H1 (cell line): ENCODE measurements at regions not wholly inside any gene's neighbourhood (a gene's known extent, or its start where the extent isn't known, plus 50 kb on each side); places are given as distances from the start of the nearest gene placed in this dataset.

ENCODE experiments used
- CTCF ChIA-PET: fragments of 300-600 bp; sonication (Branson Sonifier 250); formaldehyde crosslinking; loops from one replicate; lab custom pipeline; 2021; ENCODE audit not compliant: partially characterized antibody; lab: Charles Lee
- POLR2A ChIA-PET: fragments of 300-600 bp; sonication (Branson Sonifier 250); formaldehyde crosslinking; loops from one replicate; lab custom pipeline; 2021; ENCODE audit warnings: inconsistent platforms; ENCODE audit not compliant: partially characterized antibody; lab: Charles Lee
- DNase-seq, 2 experiments: peaks; one replicate each; pipeline versions ENCODE4 v3.0.0 to v3.0.0-alpha.2; 2010 to 2022; ENCODE audit warnings: low spot score in 2 of 2, low read depth in 1 of 2, mixed read lengths in 1 of 2
- FAIRE-seq: peaks from 2 replicates; lab custom pipeline; 2011; peaks lifted over from hg19 to GRCh38; lab: Jason Lieb, UNC
- H2AFZ ChIP-seq: 2 replicates; pipeline ENCODE4 v1.8.1; 2012; ENCODE audit warnings: low read length, inconsistent platforms
- H2AK5ac ChIP-seq: 2 replicates; pipeline ENCODE4 v1.6.1; 2013; ENCODE audit warnings: low read depth, low read length
- H2BK120ac ChIP-seq: replicated peaks from 2 replicates; pipeline ENCODE3; 2013; ENCODE audit warnings: low read depth, low read length, inconsistent platforms
- H2BK12ac ChIP-seq: 2 replicates; pipeline ENCODE4 v1.6.1; 2013; ENCODE audit warnings: low read depth, low read length
- H2BK15ac ChIP-seq: 2 replicates; pipeline ENCODE4 v1.6.1; 2013; ENCODE audit warnings: low read length
- H2BK20ac ChIP-seq: 2 replicates; pipeline ENCODE4 v1.6.1; 2013; ENCODE audit warnings: low read length
- H2BK5ac ChIP-seq: 2 replicates; pipeline ENCODE4 v1.6.1; 2013; ENCODE audit warnings: low read depth, low read length
- H3K14ac ChIP-seq: 2 replicates; pipeline ENCODE4 v1.6.1; 2013; ENCODE audit warnings: inconsistent platforms; ENCODE audit not compliant: insufficient read length
- H3K18ac ChIP-seq: 2 replicates; pipeline ENCODE4 v1.6.1; 2013; ENCODE audit warnings: low read length; ENCODE audit errors: extremely low read depth
- H3K23ac ChIP-seq: 2 replicates; pipeline ENCODE4 v1.6.1; 2013; ENCODE audit warnings: inconsistent platforms; ENCODE audit not compliant: insufficient read length
- H3K23me2 ChIP-seq: 2 replicates; pipeline ENCODE4 v1.6.1; 2013; ENCODE audit warnings: low read depth, low read length
- H3K27ac ChIP-seq: 2 replicates; pipeline ENCODE4 v1.6.1; 2011; ENCODE audit warnings: low read depth, low read length, inconsistent platforms
- H3K27me3 ChIP-seq, 4 experiments: replicated peaks in 1 of 4; 1 replicate in 1 of 4; 2 replicates in 3 of 4; pipeline versions ENCODE4 v1.6.1 to v1.8.1; 2011 to 2013; ENCODE audit warnings: low read length in 3 of 4, mild to moderate bottlenecking in 3 of 4, inconsistent platforms in 2 of 4, mixed read lengths in 2 of 4, moderate library complexity in 1 of 4; ENCODE audit not compliant: control insufficient read depth in 3 of 4, insufficient read depth in 3 of 4; ENCODE audit errors: extremely low read depth in 1 of 4
- H3K36me3 ChIP-seq, 4 experiments: 2 replicates each; pipeline versions ENCODE4 v1.6.1 to v1.8.1; 2011 to 2013; ENCODE audit warnings: mild to moderate bottlenecking in 4 of 4, low read length in 3 of 4, moderate library complexity in 2 of 4, control low read depth in 1 of 4, inconsistent platforms in 1 of 4; ENCODE audit not compliant: insufficient read depth in 4 of 4, control insufficient read depth in 2 of 4
- H3K4ac ChIP-seq: replicated peaks from 2 replicates; pipeline ENCODE3; 2013; ENCODE audit warnings: low read length, low read depth, mixed read lengths, inconsistent platforms; ENCODE audit not compliant: insufficient read length
- H3K4me1 ChIP-seq, 4 experiments: replicated peaks in 1 of 4; 1 replicate in 1 of 4; 2 replicates in 3 of 4; pipeline versions ENCODE4 v1.6.1 to v1.8.1; 2011 to 2013; ENCODE audit warnings: low read length in 3 of 4, inconsistent platforms in 2 of 4, mixed read lengths in 1 of 4; ENCODE audit not compliant: insufficient read depth in 4 of 4, control insufficient read depth in 3 of 4
- H3K4me2 ChIP-seq, 2 experiments: 2 replicates each; pipeline versions ENCODE4 v1.6.1 to v1.8.1; 2011 to 2013; ENCODE audit warnings: low read depth in 2 of 2, low read length in 2 of 2, control low read depth in 1 of 2, inconsistent platforms in 1 of 2, mild to moderate bottlenecking in 1 of 2; ENCODE audit not compliant: insufficient read depth in 1 of 2
- H3K4me3 ChIP-seq, 4 experiments: fragments of 200-600, 300-600 bp in 1 of 4; sonication (generic), shearing (Covaris generic), sonication (Bioruptor Twin) in 1 of 4; 2 replicates each; pipeline versions ENCODE4 v1.5.1 to v1.8.1; 2011 to 2016; ENCODE audit warnings: low read length in 4 of 4, low read depth in 3 of 4, control low read depth in 2 of 4, inconsistent platforms in 2 of 4, mild to moderate bottlenecking in 2 of 4, mixed read lengths in 1 of 4, moderate library complexity in 1 of 4; ENCODE audit not compliant: insufficient read depth in 2 of 4; ENCODE audit errors: extremely low read depth in 1 of 4
- H3K56ac ChIP-seq: replicated peaks from 2 replicates; pipeline ENCODE3; 2013; ENCODE audit warnings: low read depth, mild to moderate bottlenecking, mixed read lengths, low read length, inconsistent platforms; ENCODE audit not compliant: insufficient read length
- H3K79me1 ChIP-seq: 2 replicates; pipeline ENCODE4 v1.6.1; 2013; ENCODE audit warnings: low read depth, low read length, control low read depth
- H3K79me2 ChIP-seq, 2 experiments: 2 replicates each; pipeline versions ENCODE4 v1.6.1 to v1.8.1; 2012 to 2013; ENCODE audit warnings: low read length in 2 of 2, mild to moderate bottlenecking in 2 of 2, inconsistent platforms in 1 of 2; ENCODE audit not compliant: insufficient read depth in 2 of 2, control insufficient read depth in 1 of 2
- H3K9ac ChIP-seq, 4 experiments: replicated peaks in 1 of 4; 1 replicate in 1 of 4; 2 replicates in 3 of 4; pipeline versions ENCODE4 v1.6.1 to v1.8.1; 2011 to 2013; ENCODE audit warnings: low read depth in 3 of 4, low read length in 3 of 4, control low read depth in 2 of 4, mild to moderate bottlenecking in 2 of 4, moderate library complexity in 2 of 4, inconsistent platforms in 1 of 4; ENCODE audit errors: extremely low read depth in 1 of 4
- H3K9me3 ChIP-seq, 2 experiments: 2 replicates each; pipeline versions ENCODE4 v1.6.1 to v1.8.1; 2012 to 2013; ENCODE audit warnings: mild to moderate bottlenecking in 2 of 2, moderate library complexity in 2 of 2, control low read depth in 1 of 2, inconsistent platforms in 1 of 2, low read depth in 1 of 2, low read length in 1 of 2, mixed read lengths in 1 of 2; ENCODE audit not compliant: insufficient read depth in 2 of 2
- H4K20me1 ChIP-seq, 2 experiments: replicated peaks in 1 of 2; 2 replicates each; pipeline versions ENCODE3 to v1.8.1; 2011 to 2013; ENCODE audit warnings: inconsistent platforms in 2 of 2, low read length in 2 of 2, mild to moderate bottlenecking in 1 of 2; ENCODE audit not compliant: insufficient read depth in 2 of 2, control insufficient read depth in 1 of 2
- H4K5ac ChIP-seq: 2 replicates; pipeline ENCODE4 v1.6.1; 2013; ENCODE audit warnings: low read length, low read depth, mixed read lengths, inconsistent platforms; ENCODE audit not compliant: insufficient read length
- H4K8ac ChIP-seq: 2 replicates; pipeline ENCODE4 v1.8.0; 2013; ENCODE audit warnings: mild to moderate bottlenecking, moderate library complexity, low read length, inconsistent platforms; ENCODE audit not compliant: insufficient read depth; ENCODE audit errors: extremely low read depth
- H4K91ac ChIP-seq: replicated peaks from 2 replicates; pipeline ENCODE3; 2013; ENCODE audit warnings: low read length, mixed read lengths, inconsistent platforms; ENCODE audit not compliant: insufficient read length
- EZH2 ChIP-seq: fragments of 200-600 bp; sonication (generic); IDR thresholded peaks from 2 replicates; pipeline ENCODE4 v1.7.1; 2012; ENCODE audit warnings: low read depth, mild to moderate bottlenecking, moderate library complexity, low read length, inconsistent platforms; ENCODE audit not compliant: severe bottlenecking
- RAD21 ChIP-seq, 2 experiments: IDR thresholded peaks in 1 of 2; conservative IDR thresholded peaks in 1 of 2; 2 replicates each; pipeline ENCODE4 v1.6.1; 2011; ENCODE audit warnings: low read depth in 2 of 2, low read length in 2 of 2, improper control_type of control experiment in 1 of 2, inconsistent platforms in 1 of 2, mild to moderate bottlenecking in 1 of 2, moderate library complexity in 1 of 2
- SIN3A ChIP-seq, 2 experiments: IDR thresholded peaks in 1 of 2; conservative IDR thresholded peaks in 1 of 2; 2 replicates each; pipeline ENCODE4 v1.6.1; 2011 to 2012; ENCODE audit warnings: low read length in 2 of 2, improper control_type of control experiment in 1 of 2, low read depth in 1 of 2, mild to moderate bottlenecking in 1 of 2
- SUZ12 ChIP-seq: fragments of 200-600 bp; sonication (generic); IDR thresholded peaks from 2 replicates; pipeline ENCODE4 v1.6.1; 2012; ENCODE audit warnings: mild to moderate bottlenecking, inconsistent platforms, low read length, moderate library complexity, mixed read lengths
- TAF7 ChIP-seq: optimal IDR thresholded peaks from 2 replicates; pipeline ENCODE3; 2011; ENCODE audit warnings: low read depth, mild to moderate bottlenecking, inconsistent platforms, low read length, moderate library complexity, borderline replicate concordance
- YY1 ChIP-seq: IDR thresholded peaks from 2 replicates; pipeline ENCODE4 v1.6.1; 2011; ENCODE audit warnings: low read depth, mild to moderate bottlenecking, low read length
- WGBS, 2 experiments: shearing (Covaris generic) in 1 of 2; methylation state at CpG; one replicate each; pipeline versions ENCODE4 v1.1.6 to v1.1.7; 2013 to 2015; ENCODE audit warnings: low lambda C conversion rate in 2 of 2, mixed read lengths in 2 of 2, inconsistent platforms in 1 of 2, low coverage in 1 of 2, missing lambda C conversion rate in 1 of 2; ENCODE audit not compliant: insufficient replicate concordance in 2 of 2, insufficient coverage in 1 of 2, insufficient read length in 1 of 2; ENCODE audit errors: extremely low coverage in 1 of 2, missing lambda C conversion rate in 1 of 2; 5-methylcytosine and 5-hydroxymethylcytosine counted together
- TF ChIP-seq, protein P1 (sequence below), 3 experiments: IDR thresholded peaks; 1 replicate in 2 of 3; 2 replicates in 1 of 3; pipeline versions ENCODE4 v1.5.1 to v1.6.1; 2011; ENCODE audit warnings: low read length in 3 of 3, mild to moderate bottlenecking in 3 of 3, inconsistent platforms in 2 of 3, low read depth in 1 of 3, moderate library complexity in 1 of 3; ENCODE audit not compliant: insufficient read depth in 1 of 3; ENCODE audit errors: control extremely low read depth in 1 of 3

DNA sequence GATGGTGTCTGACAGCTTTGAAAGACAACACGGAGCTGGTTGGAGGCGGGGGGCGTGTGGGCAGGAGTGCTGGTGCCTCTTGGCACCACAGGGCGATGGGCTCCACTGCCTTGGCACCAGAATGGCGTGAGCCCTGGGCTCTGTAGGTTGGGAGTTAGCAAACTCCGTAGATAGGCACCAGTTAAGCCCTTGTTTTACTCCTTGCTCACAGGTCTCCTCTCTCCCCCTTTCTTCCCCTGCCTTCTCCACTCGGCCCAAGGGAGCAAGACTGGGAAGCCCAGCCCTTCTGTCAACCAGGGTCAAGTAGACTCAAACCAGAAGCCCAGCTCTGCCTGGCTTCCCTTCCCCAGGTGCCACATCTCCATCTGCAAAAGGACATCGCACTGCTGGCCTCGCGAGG lies 281.7 kb upstream of the ID2 start:
- H3K27ac ChIP-seq: no peak overlapping the region
- ChIA-PET POLR2A (no interaction called here), CTCF (no interaction called here)
- no peaks in the 10 kb centered on the region for H3K27me3 ChIP-seq
- H3K56ac ChIP-seq: no peak overlapping the region
- H2BK120ac ChIP-seq: no peak overlapping the region
- H3K9ac ChIP-seq: no peak overlapping the region
- no peak overlapping the region for H2AFZ ChIP-seq
- no peaks in the 10 kb centered on the region for H3K79me1 ChIP-seq
- no peaks in the 10 kb centered on the region for H3K4me1 ChIP-seq
- no peak overlapping the region for H3K4me3 ChIP-seq
- no peak overlapping the region for H2BK5ac ChIP-seq
- no peaks in the 10 kb centered on the region; the same call in none of the 2 replicates for H3K23me2 ChIP-seq
- no peak overlapping the region for H4K91ac ChIP-seq
- H2BK15ac ChIP-seq: no peak overlapping the region
- no peak overlapping the region for H3K18ac ChIP-seq
- H4K8ac ChIP-seq: no peak overlapping the region; the same call in 1 of the 2 replicates
- H3K79me2 ChIP-seq: no peaks in the 10 kb centered on the region
- H3K23ac ChIP-seq: no peak overlapping the region
- no peak overlapping the region for H2BK12ac ChIP-seq
- no peak for FAIRE-seq
- H3K4me2 ChIP-seq: no peak overlapping the region
- WGBS, 2 experiments: 78% methylated on average over 9 of the region's 10 CpGs; no CpG with 5 or more reads in 1 of the 2 experiments
- no peak overlapping the region for H3K4ac ChIP-seq
- no peak for TF ChIP-seq EZH2
- no peak for TF ChIP-seq YY1
- TF ChIP-seq, protein P1, sequence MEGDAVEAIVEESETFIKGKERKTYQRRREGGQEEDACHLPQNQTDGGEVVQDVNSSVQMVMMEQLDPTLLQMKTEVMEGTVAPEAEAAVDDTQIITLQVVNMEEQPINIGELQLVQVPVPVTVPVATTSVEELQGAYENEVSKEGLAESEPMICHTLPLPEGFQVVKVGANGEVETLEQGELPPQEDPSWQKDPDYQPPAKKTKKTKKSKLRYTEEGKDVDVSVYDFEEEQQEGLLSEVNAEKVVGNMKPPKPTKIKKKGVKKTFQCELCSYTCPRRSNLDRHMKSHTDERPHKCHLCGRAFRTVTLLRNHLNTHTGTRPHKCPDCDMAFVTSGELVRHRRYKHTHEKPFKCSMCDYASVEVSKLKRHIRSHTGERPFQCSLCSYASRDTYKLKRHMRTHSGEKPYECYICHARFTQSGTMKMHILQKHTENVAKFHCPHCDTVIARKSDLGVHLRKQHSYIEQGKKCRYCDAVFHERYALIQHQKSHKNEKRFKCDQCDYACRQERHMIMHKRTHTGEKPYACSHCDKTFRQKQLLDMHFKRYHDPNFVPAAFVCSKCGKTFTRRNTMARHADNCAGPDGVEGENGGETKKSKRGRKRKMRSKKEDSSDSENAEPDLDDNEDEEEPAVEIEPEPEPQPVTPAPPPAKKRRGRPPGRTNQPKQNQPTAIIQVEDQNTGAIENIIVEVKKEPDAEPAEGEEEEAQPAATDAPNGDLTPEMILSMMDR (IDR thresholded peaks at IDR 0.05; ENCODE audit: control extremely low read depth in 1 of 3, insufficient read depth in 1 of 3, low read depth in 1 of 3, low read length in 3 of 3): no peak
- no peak for TF ChIP-seq SIN3A (conservative IDR thresholded peaks at IDR 0.05 in 1 of 2, IDR thresholded peaks at IDR 0.05 in 1 of 2; ENCODE audit: low read depth in 1 of 2, low read length in 2 of 2)
- TF ChIP-seq TAF7: no peak
- TF ChIP-seq SUZ12: no peak
- TF ChIP-seq RAD21 (IDR thresholded peaks at IDR 0.05 in 1 of 2, conservative IDR thresholded peaks at IDR 0.05 in 1 of 2; ENCODE audit: low read depth in 2 of 2, low read length in 2 of 2): no peak
- H3K9me3 ChIP-seq: peaks cover 0 to 8% of the 10 kb centered on the region in 2 experiments; a peak in 2 of 4 replicates
- H3K14ac ChIP-seq: no peak overlapping the region
- H2AK5ac ChIP-seq: no peak overlapping the region
- no peak for DNase-seq
- no peaks in the 10 kb centered on the region for H3K36me3 ChIP-seq
- H4K5ac ChIP-seq: no peak overlapping the region
- H2BK20ac ChIP-seq: no peak overlapping the region
- peaks cover 0 to 3% of the 10 kb centered on the region in 2 experiments for H4K20me1 ChIP-seq
